IMR-90 (cell line): ENCODE measurements at regions not wholly inside any gene's neighbourhood (a gene's known extent, or its start where the extent isn't known, plus 50 kb on each side); places are given as distances from the start of the nearest gene placed in this dataset.

Source experiments
- ATAC-seq: fragments of 200-7000 bp; cut with Tn5 transposase; 2 replicates; pipeline ENCODE4 v1.9.1; 2020; ENCODE audit warnings: low read depth, mild to moderate bottlenecking, moderate library complexity
- BruUV-seq: library from RNA; stranded (reverse); fragments of 400-500 nt; replicated peaks from 2 replicates; lab custom pipeline; 2021; lab: Mats Ljungman, UMichigan
- CTCF ChIA-PET: fragments of 300-600 bp; formaldehyde crosslinking; extraction: SDS; loops from one replicate; lab custom pipeline; 2021; ENCODE audit warnings: antibody characterized with exemption; lab: Yijun Ruan, JAX
- POLR2A ChIA-PET: fragments of 300-600 bp; sonication (Branson Sonifier 250); formaldehyde crosslinking; loops from one replicate; lab custom pipeline; 2022; ENCODE audit warnings: antibody characterized with exemption; ENCODE audit not compliant: unreplicated experiment; lab: Charles Lee
- DNase-seq: peaks from one replicate; pipeline ENCODE4 v3.0.0; 2013
- H2AFZ ChIP-seq: replicated peaks from 2 replicates; pipeline ENCODE3; 2013; ENCODE audit warnings: low read length, mild to moderate bottlenecking; ENCODE audit not compliant: poor library complexity
- H2AK5ac ChIP-seq: 2 replicates; pipeline ENCODE4 v1.6.1; 2013; ENCODE audit warnings: low read depth, low read length, inconsistent platforms
- H2AK9ac ChIP-seq: replicated peaks from 2 replicates; pipeline ENCODE3; 2013; ENCODE audit warnings: mild to moderate bottlenecking, low read depth, low read length, moderate library complexity; ENCODE audit not compliant: poor library complexity
- H2BK120ac ChIP-seq: 2 replicates; pipeline ENCODE4 v1.6.1; 2013; ENCODE audit warnings: low read depth, low read length, inconsistent platforms
- H2BK15ac ChIP-seq: 3 replicates; pipeline ENCODE4 v1.6.1; 2013; ENCODE audit warnings: low read depth, low read length, inconsistent platforms
- H2BK20ac ChIP-seq: 2 replicates; pipeline ENCODE4 v1.6.1; 2013; ENCODE audit warnings: low read depth, mild to moderate bottlenecking, inconsistent platforms, low read length, moderate library complexity
- H2BK5ac ChIP-seq: 2 replicates; pipeline ENCODE4 v1.6.1; 2013; ENCODE audit warnings: mild to moderate bottlenecking, low read depth, low read length, inconsistent platforms; ENCODE audit not compliant: poor library complexity, severe bottlenecking
- H3K14ac ChIP-seq: replicated peaks from 2 replicates; pipeline ENCODE4 v1.6.1; 2013; ENCODE audit warnings: low read depth, low read length, inconsistent platforms
- H3K18ac ChIP-seq: 2 replicates; pipeline ENCODE4 v1.6.1; 2013; ENCODE audit warnings: low read depth, low read length, control low read depth
- H3K23ac ChIP-seq: 2 replicates; pipeline ENCODE4 v1.6.1; 2013; ENCODE audit warnings: low read depth, low read length, inconsistent platforms
- H3K27ac ChIP-seq: 2 replicates; pipeline ENCODE4 v1.5.1; 2013; ENCODE audit warnings: mild to moderate bottlenecking, control low read depth, low read length; ENCODE audit not compliant: insufficient read depth
- H3K27me3 ChIP-seq: 2 replicates; pipeline ENCODE4 v1.6.1; 2013; ENCODE audit warnings: low read length; ENCODE audit not compliant: control insufficient read depth, insufficient read depth
- H3K36me3 ChIP-seq: 2 replicates; pipeline ENCODE4 v1.6.1; 2013; ENCODE audit warnings: low read length, mixed read lengths; ENCODE audit not compliant: control insufficient read depth, insufficient read depth
- H3K4ac ChIP-seq: 2 replicates; pipeline ENCODE4 v1.6.1; 2013; ENCODE audit warnings: low read depth, low read length, inconsistent platforms
- H3K4me1 ChIP-seq: 2 replicates; pipeline ENCODE4 v1.6.1; 2013; ENCODE audit warnings: low read length, mixed read lengths; ENCODE audit not compliant: control insufficient read depth, insufficient read depth
- H3K4me2 ChIP-seq: 2 replicates; pipeline ENCODE4 v1.6.1; 2013; ENCODE audit warnings: low read depth, mild to moderate bottlenecking, control low read depth, low read length, moderate library complexity
- H3K4me3 ChIP-seq: 2 replicates; pipeline ENCODE4 v1.5.1; 2013; ENCODE audit warnings: low read depth, mild to moderate bottlenecking, control low read depth, low read length, moderate library complexity; ENCODE audit not compliant: insufficient read depth
- H3K56ac ChIP-seq: 2 replicates; pipeline ENCODE4 v1.6.1; 2013; ENCODE audit warnings: low read length, inconsistent platforms; ENCODE audit not compliant: insufficient read depth; ENCODE audit errors: extremely low read depth
- H3K79me1 ChIP-seq, 2 experiments: 2 replicates each; pipeline ENCODE4 v1.6.1; 2013; ENCODE audit warnings: low read length in 2 of 2, inconsistent platforms in 1 of 2, low read depth in 1 of 2
- H3K9ac ChIP-seq: 2 replicates; pipeline ENCODE4 v1.6.1; 2013; ENCODE audit warnings: low read depth, low read length, control low read depth
- H3K9me1 ChIP-seq: 2 replicates; pipeline ENCODE4 v1.6.1; 2013; ENCODE audit warnings: low read length, inconsistent platforms; ENCODE audit not compliant: insufficient read depth
- H3K9me3 ChIP-seq: 2 replicates; pipeline ENCODE4 v1.6.1; 2013; ENCODE audit warnings: low read length; ENCODE audit not compliant: control insufficient read depth, insufficient read depth
- H4K20me1 ChIP-seq: 2 replicates; pipeline ENCODE4 v1.6.1; 2013; ENCODE audit warnings: low read length, inconsistent platforms; ENCODE audit not compliant: insufficient read depth
- H4K5ac ChIP-seq: 2 replicates; pipeline ENCODE4 v1.6.1; 2013; ENCODE audit warnings: mild to moderate bottlenecking, low read depth, low read length, control low read depth
- H4K8ac ChIP-seq, 2 experiments: 2 replicates each; pipeline ENCODE4 v1.6.1; 2013; ENCODE audit warnings: low read depth in 2 of 2, low read length in 2 of 2, control low read depth in 1 of 2, inconsistent platforms in 1 of 2
- H4K91ac ChIP-seq: 2 replicates; pipeline ENCODE4 v1.6.1; 2013; ENCODE audit warnings: low read depth, low read length, inconsistent platforms; ENCODE audit not compliant: insufficient read depth
- BHLHE40 ChIP-seq: fragments of 150-350 bp; IDR thresholded peaks from 2 replicates; pipeline ENCODE4 v1.6.1; 2016; ENCODE audit warnings: mild to moderate bottlenecking, low read depth, low read length
- CEBPB ChIP-seq: IDR thresholded peaks from 2 replicates; pipeline ENCODE4 v1.6.1; 2012; ENCODE audit warnings: low read depth, low read length, improper control_type of control experiment
- MAFK ChIP-seq: IDR thresholded peaks from 2 replicates; pipeline ENCODE4 v1.6.1; 2012; ENCODE audit warnings: low read depth, low read length, improper control_type of control experiment
- MAZ ChIP-seq: IDR thresholded peaks from 2 replicates; pipeline ENCODE4 v1.6.1; 2012; ENCODE audit warnings: low read depth, mild to moderate bottlenecking, low read length, improper control_type of control experiment, moderate library complexity, borderline replicate concordance
- POLR2A ChIP-seq: IDR thresholded peaks from 2 replicates; pipeline ENCODE4 v1.6.1; 2012; ENCODE audit warnings: mild to moderate bottlenecking, low read depth, low read length
- USF2 ChIP-seq: fragments of 150-350 bp; IDR thresholded peaks from 2 replicates; pipeline ENCODE4 v1.6.1; 2017; ENCODE audit warnings: mild to moderate bottlenecking, antibody characterized with exemption, low read length, low read depth
- WGBS, 2 experiments: methylation state at CpG; one replicate each; pipeline versions ENCODE4 v1.1.5 to v1.1.7; 2013; ENCODE audit warnings: missing lambda C conversion rate in 2 of 2; ENCODE audit not compliant: insufficient read length in 1 of 2; ENCODE audit errors: extremely low coverage in 2 of 2; 5-methylcytosine and 5-hydroxymethylcytosine counted together
- dilution Hi-C: fragments of 300-500 bp; cut with HindIII; formaldehyde crosslinking; loops from one replicate; pipeline ENCODE4 v1.14.3; 2018; ENCODE audit warnings: low sequenced_read_pairs; ENCODE audit not compliant: unreplicated experiment
- in situ Hi-C: fragments of 300-500 bp; cut with MboI; formaldehyde crosslinking; loops from 3 replicates; pipeline ENCODE4 v1.14.3; 2019; ENCODE audit warnings: low sequenced_read_pairs, inconsistent platforms, mixed read lengths
- intact Hi-C: fragments of 100-400 bp; cut with micrococcal nuclease; formaldehyde crosslinking; loops from 2 replicates; pipeline ENCODE4 v1.10.0; 2022
- TF ChIP-seq, protein P1 (sequence below): fragments of 150-350 bp; IDR thresholded peaks from 2 replicates; pipeline ENCODE4 v1.6.1; 2016; ENCODE audit warnings: low read depth, mild to moderate bottlenecking, low read length, moderate library complexity, borderline replicate concordance

DNA sequence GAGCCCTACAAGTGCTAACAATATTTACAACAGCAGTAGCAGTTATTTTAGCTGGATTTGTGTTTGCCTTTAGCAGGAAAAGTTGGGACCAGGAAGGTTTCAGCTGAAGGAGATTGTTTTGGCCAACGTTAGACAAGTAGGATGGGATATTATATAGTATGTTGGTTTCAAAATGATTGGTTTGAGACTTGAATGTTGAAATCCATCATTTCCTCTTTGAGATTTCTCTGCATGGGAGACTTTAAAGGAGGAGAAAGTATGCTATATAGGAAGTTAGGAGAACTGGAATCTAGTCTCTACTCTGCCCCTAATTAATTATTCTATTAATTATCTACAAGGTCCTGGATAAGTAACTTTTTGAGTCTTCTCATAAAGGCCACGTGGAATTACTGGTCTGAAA is 263.8 kb downstream of the PTEN start:
- Histone ChIP-seq H3K4me1 (no peaks in the 10 kb centered on the region), H3K4me2 (no peak overlapping the region), H2AK9ac (no peak overlapping the region), H3K9me3 (no peaks in the 10 kb centered on the region), H3K36me3 (no peaks in the 10 kb centered on the region), H3K9ac (no peak overlapping the region), H3K23ac (no peak overlapping the region), H2AFZ (no peak overlapping the region), H2BK5ac (no peak overlapping the region), H3K14ac (no peak overlapping the region), H4K91ac (no peak overlapping the region), H2BK120ac (no peak overlapping the region), H3K27ac (no peak overlapping the region), H3K9me1 (no peaks in the 10 kb centered on the region), H3K18ac (no peak overlapping the region), H4K8ac (no peak overlapping the region), H4K20me1 (no peaks in the 10 kb centered on the region), H4K5ac (no peak overlapping the region), H2BK15ac (no peak overlapping the region), H3K4me3 (no peak overlapping the region), H3K56ac (no peak overlapping the region), H3K79me1 (no peaks in the 10 kb centered on the region), H3K27me3 (no peaks in the 10 kb centered on the region), H3K4ac (no peak overlapping the region), H2AK5ac (no peak overlapping the region), H2BK20ac (no peak overlapping the region)
- no TSS peak for BruUV-seq
- no peak for ATAC-seq
- POLR2A ChIA-PET = no interaction called here
- intact Hi-C loops = no loop called here
- WGBS, 2 experiments = no CpG with 5 or more reads among the region's 2 CpGs
- TF ChIP-seq BHLHE40 (no peak), CEBPB (no peak), USF2 (no peak), MAFK (no peak), MAZ (no peak), POLR2A (no peak)
- TF ChIP-seq, protein P1, sequence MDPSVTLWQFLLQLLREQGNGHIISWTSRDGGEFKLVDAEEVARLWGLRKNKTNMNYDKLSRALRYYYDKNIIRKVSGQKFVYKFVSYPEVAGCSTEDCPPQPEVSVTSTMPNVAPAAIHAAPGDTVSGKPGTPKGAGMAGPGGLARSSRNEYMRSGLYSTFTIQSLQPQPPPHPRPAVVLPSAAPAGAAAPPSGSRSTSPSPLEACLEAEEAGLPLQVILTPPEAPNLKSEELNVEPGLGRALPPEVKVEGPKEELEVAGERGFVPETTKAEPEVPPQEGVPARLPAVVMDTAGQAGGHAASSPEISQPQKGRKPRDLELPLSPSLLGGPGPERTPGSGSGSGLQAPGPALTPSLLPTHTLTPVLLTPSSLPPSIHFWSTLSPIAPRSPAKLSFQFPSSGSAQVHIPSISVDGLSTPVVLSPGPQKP = no peak
- dilution Hi-C loops = no loop called here
- in situ Hi-C loops = no loop called here
- no peak for DNase-seq
- CTCF ChIA-PET = no interaction called here
